ENCODE measurements at regions not wholly inside any gene's neighbourhood (a gene's known extent, or its start where the extent isn't known, plus 50 kb on each side); places are given as distances from the start of the nearest gene placed in this dataset.

DNA sequence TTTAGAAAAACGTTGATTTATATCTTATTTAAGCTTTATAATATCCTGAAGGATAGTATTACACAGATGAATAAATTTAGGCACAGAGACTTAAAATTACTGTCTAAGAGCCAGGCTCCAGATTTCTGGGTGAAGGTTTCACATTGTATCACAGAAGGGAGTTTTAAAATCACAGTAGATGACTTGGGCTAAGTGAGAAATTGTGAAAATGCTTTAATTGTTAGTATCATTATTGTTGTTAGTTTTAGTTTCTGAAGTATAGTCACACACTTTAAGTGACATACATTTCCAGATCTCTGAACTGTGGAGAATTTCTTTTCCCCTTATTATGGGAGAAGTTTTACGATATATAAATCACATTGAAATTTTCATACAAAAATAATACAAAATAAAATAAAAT lies 83.5 kb downstream of the NDUFS5 start:
- no peak for DNase-seq

DNA sequence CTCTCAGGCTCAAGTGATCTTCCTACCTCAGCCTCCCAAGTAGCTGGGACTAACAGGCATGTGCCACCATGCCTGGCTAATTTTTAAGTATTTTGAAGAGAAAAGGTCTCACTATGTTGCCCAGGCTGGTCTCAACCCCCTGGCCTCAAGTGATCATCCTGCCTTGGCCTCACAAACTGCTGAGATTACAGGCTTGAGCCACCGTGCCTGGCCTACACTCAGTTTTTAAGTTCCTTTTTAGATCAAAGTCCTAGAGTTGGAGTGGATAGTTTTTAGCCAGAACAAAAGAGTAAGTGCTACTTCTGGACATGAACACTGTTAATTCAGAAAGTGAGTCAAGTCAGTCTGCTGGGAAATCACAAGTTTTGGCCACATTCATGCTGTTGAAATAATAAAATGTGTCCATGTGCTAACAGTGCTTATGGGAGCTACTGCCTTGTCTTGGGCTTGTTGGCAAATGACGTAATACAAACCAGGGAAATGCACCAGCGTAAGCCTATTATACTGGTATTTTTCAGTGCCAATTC lies 84.2 kb downstream of the NDUFS5 start:
- no peak for DNase-seq

DNA sequence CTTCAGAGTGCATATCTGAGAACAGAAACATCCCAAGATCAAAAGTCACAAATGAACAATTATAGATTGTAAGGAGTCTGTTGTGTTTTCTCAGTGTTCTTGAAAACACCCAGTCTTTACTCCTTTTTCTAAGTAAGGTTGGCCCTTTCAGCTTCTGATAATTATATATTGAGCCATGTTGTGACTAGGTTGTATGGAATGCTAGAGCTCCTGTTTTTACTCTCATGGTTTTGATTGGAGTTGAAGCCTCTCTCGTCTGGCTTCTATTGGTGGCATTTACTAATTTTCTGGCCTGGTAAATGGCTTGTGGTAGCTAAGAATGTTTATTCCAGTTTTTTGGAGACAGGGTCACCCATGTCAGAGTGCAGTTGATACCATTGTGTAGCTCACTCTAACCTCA lies 84.7 kb downstream of the NDUFS5 start:
- no peak for DNase-seq

DNA sequence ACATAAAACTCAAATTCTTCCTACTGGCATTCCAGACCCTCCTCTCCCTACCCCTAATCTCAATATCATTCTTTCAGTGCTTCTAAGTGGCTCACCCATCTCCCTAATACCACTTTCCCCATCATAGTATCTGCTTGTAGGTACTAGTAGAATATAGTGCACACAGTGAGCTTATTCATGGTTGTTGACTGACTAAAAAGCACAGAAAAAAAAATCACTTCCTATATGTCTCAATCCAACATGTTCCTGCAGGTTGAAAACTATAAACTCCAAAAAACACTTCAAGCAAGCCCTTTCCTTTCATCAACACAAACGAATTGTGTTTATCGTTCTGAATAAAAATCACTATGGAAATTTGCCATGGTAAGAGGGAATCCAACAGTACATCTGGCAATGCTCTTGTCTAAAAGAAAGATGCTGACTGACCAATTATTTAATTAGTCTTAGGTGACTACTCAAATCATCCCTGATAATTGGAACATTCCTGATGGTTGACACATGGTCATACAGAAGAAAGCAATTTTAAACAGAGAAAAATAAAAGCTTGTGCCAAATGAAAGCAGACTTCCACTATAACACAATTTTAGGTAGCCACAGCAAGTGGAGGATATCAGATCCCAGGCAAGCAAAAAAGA lies 87.1 kb downstream of the NDUFS5 start:
- no peak for DNase-seq

DNA sequence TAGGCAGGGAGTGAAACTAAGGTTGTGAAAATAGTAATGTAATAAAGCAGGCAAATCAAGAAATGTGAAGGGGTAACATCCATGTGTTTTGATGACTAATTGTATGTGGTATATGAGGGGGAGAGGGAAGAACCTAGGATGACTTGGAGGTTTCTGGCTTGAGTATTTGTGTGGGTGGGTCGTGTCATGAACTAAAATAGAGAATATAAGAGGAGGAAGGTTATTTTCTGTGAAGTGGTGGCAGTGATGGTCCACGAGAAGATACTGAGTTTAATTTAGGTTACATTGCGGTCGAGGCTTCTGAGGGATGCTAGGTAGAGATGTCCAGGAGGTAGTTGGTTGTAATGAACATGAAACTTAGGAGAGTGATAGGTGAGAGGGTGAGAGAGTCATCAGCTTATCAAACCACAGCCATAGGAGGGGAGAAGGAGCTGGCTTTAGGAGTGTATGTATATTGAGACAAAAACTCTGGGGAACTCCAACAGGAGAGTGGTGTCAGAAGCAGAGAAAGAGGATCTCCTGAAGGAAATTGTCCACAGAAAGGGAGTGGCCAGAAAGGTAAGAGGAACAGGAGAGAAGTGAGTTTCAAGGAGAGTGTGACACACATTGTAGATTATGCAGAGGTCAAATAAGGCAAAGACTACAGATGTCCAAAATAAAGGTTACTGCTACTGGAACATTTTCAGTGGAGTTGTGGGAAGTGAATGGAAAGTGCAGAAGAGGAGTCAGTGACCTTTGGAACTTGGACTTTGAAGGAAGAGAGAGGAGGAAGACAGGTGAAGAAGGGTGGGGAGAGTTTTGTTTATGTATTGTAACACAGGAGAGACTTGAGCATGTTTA lies 89.0 kb upstream of the MACF1 start:
- DNase-seq = no peak

DNA sequence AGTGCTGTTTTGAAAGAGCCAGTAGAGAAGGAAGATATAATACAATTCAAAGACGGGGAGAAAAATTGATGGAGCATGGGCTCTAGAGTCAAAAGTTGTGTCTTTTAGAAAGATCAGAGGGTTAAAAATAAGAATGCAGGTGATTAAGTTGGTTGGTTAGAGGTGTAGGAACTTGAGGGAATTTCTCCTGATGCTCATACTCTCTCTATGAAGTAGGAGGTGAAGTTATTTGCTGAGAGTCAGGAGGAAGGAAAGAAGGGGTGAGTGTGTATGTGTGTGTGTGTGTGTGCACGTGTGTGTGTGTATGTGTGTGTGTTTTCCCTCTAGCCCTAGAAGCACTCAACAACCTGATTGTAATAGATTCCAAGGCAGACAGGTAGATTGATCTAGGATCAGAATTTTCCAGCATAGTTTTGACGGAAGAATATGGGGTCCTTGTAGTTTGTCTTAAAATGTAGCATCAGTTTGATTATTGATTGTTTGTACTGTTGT lies 88.3 kb upstream of the MACF1 start:
- DNase-seq = no peak

DNA sequence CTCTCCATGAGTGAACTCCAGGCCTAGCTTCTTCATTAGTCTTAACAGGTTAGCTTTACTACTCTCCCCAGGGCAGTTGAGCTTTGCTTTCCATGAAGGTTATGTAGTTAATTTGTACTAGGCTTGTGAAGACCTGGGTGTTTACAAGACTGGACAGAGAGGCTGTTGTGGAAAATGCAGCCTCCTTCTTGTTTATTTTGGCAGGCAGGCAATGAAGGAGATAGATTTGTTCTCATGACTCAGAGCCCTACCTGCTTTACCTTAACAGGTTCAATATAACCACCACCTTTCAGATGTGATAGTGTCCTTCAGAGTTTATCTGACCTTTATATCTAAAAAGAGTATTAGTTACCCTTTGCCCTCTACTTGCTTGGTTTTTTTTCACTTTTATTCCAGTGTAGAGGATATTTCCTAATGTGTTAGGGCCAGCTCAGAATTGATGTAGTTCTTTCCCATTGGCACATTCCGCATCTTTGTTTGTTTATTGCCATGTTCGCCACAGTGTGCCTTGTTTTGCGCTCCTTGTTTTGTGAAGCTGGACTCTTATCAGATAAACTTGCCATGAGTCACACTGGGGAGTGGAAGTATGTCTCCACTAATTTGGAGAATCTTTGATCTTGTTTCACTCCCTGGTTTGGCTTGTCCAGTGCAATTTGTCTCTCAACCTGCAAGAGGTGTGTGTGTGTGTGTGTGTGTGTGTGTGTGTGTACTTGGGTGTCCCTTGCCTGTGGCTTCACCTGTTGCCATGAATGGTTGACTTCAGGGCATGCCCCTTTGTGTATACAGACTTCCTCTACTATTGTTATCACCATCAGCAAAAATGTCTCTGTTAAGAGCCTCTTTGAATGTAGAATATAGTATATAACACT lies 87.4 kb upstream of the MACF1 start:
- DNase-seq = no peak

DNA sequence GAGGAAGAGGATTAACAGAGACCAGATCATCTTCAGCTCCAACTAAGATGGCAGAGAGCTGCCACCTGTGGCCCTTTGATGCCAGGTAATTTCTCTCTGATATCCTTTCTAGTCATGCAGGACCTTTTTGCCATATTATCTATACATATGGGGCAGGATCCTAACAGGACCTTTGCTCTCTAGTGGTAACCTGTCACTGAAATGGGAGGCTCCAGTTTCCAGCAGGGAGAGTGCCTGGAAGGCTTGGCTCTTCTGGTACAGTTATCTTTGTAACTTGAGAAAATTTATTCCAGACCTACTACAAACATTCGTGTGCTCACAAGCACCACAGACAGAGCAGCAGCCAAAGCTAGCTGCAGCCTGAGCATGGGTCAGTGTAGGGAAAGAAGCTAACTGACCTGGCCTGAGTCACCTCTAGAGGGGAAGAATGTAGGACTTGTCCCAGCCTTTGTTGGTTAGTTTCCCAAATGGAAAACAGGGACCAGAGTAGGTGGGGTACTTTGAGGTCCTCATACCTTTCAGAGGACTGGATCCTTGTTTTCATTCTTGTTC lies 86.5 kb upstream of the MACF1 start:
- DNase-seq = no peak

DNA sequence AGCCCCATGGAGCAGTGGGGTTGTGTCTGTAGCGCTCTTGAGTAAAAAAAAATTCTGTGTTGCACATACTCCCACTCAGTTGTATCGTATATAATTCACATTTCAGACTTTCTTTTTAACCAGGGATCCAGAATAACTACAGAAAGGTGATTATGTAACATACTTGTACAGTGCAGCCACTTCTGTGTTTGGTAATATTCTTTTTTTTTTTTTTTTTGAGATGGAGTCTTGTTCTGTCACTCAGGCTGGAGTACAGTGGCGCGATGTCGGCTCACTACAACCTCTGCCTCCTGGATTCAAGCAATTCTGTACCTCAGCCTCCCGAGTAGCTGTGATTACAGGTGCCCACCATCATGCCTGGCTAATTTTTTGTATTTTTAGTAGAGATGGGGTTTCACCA lies 82.4 kb upstream of the MACF1 start:
- no peak for DNase-seq

DNA sequence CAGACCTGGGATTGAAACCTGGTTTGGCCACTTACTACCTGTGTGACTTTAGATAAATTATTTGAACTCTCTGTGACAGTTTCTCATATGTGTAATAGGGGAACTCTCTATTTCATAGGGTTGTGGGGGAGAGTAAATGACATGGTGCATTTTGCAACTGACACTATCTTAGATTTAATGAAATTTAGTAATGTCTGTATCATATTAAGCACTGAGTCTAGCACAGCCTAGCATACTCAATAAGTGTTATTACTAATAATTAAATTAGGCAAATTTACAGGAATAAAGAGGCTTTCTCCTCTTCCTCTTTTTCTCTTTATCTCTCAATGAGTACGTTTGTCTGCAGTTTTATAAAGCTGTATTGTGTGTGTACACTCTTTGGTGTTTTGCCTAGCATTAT lies 80.2 kb upstream of the MACF1 start:
- no peak for DNase-seq

DNA sequence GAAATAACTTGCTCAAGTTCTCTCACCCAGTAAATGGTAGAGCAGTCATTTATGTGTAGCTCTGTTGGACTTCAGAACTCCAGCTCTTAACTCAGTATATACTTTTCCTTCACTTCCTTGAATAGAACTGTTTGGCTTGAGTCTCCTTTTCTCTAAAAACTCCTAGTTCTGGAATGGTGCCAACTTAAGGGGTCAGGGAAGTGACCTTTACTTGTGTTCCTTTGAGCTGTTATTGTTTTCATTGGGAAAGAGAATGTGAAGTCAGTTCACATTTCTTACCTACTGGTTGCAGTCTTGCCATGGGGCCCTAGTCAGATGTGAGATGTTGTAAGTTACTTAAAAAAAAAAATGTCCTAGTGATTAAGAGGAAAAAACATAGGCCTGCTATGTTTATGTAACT lies 77.0 kb upstream of the MACF1 start:
- no peak for DNase-seq

DNA sequence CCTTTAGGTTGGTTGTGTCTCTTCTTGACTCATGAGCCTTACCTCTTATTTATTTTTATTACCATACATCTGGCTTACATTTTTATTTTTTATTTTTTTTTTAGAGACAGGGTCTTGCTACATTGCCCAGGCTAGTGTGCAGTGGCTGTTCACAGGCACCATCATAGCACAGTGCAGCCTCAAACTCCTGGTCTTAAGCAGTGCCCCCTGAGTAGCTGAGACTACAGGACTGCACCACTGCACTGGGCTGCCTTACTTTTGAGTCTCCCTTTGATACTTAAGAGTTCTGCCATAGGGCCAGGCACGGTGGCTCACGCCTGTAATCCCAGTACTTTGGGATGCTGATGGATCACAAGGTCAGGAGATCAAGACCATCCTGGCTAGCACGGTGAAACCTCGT lies 76.4 kb upstream of the MACF1 start:
- no peak for DNase-seq

DNA sequence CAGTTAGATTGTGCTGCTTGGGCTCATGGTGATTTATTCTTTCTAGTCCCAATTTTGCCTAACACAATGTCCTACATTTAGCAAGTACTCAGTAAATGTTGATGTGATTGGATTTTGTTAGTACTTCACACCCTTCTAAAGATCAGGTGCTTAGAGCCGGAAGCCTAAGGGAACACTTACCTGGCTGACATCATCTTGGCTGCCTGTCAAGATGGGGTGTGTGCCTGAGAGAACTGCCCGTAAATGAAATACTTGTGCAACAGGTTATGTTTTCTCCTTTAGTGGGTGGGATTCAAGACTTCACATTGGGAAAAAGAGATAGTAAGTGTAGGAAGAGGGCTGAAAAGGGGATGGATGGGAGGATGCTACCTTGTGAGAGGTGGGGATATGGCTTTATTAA lies 75.5 kb upstream of the MACF1 start:
- DNase-seq = no peak

DNA sequence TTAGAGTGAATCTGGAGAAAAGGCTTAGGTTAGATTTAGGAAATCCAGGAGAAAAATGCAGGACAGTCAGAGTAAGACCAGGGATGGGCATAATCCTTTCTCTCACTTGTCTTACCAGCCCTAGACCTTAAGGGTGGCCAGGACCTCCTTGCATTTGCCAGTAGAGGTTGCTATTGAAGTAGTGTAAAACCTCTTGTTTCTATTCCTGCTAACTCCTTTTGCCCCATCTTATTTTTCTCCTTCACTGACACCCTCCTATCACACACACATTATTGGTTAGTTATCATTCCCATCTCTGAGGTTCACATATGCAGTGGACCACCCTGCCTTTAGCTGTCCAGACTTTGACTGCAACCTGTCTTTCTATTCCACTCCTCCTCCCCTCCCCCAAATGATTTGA lies 75.0 kb upstream of the MACF1 start:
- no peak for DNase-seq

DNA sequence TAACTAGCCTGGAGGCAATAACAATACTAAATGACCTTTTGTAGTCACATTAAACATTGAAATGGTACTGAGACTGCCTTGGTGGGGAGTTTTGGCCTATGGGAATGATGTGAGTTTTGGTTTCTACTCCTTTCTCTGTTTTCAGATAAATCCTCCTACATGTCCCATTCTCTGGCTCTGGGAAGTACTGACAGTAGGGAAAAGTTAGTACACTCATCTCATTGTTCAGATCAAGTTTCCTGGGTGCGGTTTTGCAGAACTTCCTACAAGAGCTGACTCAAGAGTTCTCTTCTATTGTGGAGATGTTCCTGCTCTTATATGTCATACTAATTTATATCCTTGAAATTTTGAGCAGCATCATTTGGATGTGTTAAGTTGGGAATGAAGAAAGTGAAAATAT lies 74.2 kb upstream of the MACF1 start:
- DNase-seq = no peak

DNA sequence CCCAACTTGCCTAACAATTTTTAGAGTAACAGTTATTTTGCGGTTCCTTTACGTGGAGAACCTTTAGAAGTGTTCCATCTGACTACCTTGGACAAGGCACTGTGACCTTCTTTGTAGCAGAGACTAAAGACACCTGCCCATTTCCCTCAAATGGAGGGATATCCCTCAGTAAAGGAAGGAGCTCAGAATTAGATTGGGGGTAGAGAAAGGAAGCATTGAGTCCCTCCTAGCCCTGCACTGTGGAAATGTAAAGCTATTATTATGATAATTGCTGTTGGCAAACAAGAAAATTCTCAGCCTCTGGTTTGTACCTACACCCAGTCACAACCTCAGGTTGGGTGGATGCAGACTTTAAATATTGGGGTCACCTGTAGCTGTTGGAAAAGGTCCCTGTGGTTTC lies 72.6 kb upstream of the MACF1 start:
- DNase-seq = no peak

DNA sequence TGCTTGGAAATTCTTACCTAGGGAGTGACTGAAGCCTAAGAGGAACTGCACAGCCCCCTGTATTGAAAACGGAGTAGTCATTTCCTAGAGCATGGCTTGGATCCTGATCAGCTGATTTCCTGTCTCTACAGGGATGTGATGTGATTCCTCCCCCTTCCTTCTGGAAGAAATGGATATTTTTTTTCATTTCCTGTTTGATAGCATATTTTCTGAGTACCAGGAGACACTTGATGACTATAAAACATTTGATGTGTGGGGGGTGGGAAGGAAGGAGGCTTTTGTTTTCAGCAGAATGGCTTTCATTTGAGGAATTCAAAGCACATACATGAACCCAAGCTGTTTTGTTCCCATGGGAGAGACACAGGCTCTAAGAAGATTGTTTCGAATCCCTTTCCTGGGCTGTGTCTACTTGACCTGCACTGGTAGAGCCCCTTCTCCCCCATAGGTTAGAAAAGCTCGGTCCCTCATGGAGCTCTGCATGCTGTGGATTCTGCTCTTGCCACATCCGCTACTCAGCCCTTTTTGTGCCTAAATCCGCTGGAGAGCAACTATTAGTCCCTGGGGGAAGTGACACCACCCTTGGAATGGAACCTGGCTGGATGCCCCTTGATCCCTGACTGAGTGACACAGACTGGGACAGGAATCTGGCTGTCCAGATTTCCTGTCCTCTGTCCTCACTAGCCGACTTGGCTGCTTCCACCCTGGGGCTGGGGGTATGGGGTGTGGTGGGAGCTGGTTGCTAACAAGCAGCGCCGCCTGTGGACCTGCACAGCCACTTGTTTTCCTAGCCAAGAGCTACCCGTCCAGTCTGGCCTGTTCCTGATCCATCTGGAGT lies 71.8 kb upstream of the MACF1 start:
- DNase-seq = no peak

DNA sequence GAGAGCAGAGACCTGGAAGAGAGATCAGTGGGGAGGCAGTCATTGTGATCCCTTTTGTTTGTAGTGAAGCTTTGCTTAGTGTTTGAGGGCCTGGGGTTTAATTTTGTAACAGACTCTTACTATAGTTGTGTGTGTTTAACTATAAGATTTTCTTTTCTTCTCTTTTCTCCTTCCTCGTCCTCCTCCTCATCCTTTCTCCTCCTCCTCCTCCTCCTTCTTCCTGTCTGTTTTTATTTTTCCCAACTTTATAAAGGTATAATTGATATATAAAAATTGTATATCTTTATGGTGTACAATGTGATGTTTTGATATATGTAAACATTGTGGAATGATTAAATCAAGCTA lies 71.2 kb upstream of the MACF1 start:
- DNase-seq = no peak

DNA sequence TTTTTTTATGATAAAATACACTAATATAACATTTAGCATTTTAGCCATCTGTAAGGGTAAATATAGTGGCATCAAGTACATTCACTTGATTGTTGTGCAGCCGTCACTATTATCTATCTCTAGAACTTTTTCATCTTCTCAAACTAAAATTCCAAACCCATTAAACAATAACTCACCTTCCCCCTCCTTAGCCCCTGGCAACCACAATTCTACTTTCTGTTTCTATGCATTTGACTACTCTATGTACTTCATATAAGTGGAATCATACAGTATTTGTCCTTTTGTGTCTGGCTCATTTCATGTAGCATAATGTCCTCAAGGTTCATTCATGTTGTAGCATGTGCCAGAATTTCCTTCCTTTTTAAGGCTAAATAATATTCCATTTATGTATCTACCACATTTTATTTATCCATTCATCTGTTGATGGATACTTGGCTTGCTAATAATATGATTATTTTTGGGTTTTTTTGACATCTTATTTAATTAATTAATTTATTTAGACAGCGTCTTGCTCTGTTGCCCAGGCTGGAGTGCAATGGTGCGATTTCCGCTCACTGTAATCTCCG lies 69.6 kb upstream of the MACF1 start:
- no peak for DNase-seq

DNA sequence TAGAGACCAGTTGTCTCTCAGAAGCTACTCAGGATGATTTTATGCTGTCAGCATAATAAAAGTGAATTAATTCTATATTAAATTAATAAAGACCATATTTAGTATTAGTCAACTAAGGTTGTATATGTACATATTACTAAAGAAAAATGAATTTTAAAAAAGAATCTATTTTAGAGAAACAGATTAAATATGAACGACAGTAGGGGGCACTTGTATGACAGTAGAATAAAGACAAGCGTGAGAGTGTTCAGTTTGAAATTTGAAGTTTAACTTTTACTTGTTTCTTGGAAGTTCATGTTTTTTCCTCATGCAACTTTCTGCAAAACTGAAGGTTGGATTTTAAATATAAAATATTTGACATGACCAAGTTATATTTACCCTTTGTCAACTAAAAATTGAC lies 67.9 kb upstream of the MACF1 start:
- DNase-seq = no peak

DNA sequence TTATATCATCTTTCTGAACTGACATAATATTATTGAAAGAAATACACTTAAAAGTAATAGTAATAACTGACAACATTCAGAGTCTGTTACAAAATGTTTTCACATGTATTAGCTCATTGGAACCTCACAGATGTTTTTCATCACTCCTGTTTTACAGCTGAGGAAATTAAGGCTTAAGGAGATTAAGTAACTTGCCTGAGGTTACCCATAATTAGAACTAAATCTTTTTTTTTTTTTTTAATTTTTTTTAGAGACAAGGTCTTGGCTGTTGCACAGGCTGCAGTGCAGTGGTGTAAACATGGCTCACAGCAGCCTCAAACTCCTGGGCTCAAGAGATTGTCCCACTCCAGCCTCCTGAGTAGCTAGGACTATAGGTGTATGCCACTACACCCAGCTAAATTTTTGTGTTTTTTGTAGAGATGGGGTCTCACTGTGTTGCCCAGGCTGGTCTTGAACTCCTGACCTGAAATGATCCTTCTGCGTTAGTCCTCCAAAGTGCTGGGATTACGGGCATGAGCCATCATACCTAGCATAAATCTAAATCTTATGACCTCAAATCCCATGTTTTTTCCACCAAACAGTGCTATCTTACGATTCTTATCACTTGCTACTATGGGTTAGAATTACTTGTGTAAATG lies 64.7 kb upstream of the MACF1 start:
- no peak for DNase-seq

All from stimulated activated naive CD4-positive, alpha-beta T cell treated with Interleukin-2 at 50 U/mL for 16 hours (primary cell).